Sigmoid colon (tissue), 6 donors: ENCODE measurements at regions not wholly inside any gene's neighbourhood (a gene's known extent, or its start where the extent isn't known, plus 50 kb on each side); places are given as distances from the start of the nearest gene placed in this dataset.
A peak's percentile ranks its signal among the peaks of the same experiment; 100 is the strongest.

ENCODE experiments used
- DNase-seq: peaks from one replicate; pipeline ENCODE4 v3.0.0-alpha.2; 2019
- H3K27ac ChIP-seq, 4 donors: fragments of 200-600 bp; sonication (generic); one replicate each; pipeline ENCODE4 v1.5.1; 2016 to 2019; ENCODE audit warnings: mild to moderate bottlenecking in 1 of 4
- H3K27me3 ChIP-seq, 3 donors: fragments of 200-600 bp; sonication (generic); one replicate each; pipeline ENCODE4 v1.5.1; 2019; ENCODE audit warnings: mild to moderate bottlenecking in 1 of 3
- H3K36me3 ChIP-seq, 4 donors: fragments of 200-600 bp; sonication (generic); one replicate each; pipeline ENCODE4 v1.5.1; 2016 to 2019
- H3K4me1 ChIP-seq, 4 donors: fragments of 200-600 bp; sonication (generic); one replicate each; pipeline ENCODE4 v1.5.1; 2017 to 2019
- H3K4me3 ChIP-seq, 4 donors: fragments of 200-600 bp; sonication (generic); one replicate each; pipeline ENCODE4 v1.5.1; 2017 to 2019; ENCODE audit warnings: mild to moderate bottlenecking in 2 of 4, moderate library complexity in 1 of 4
- H3K9me3 ChIP-seq, 4 donors: fragments of 200-600 bp in 3 of 4; sonication (generic) in 3 of 4; one replicate each; pipeline versions ENCODE4 v1.5.1 to v1.6.1; 2013 to 2019
- EP300 ChIP-seq, 4 donors: sonication (generic); formaldehyde crosslinking; IDR thresholded peaks; one replicate each; pipeline ENCODE4 v1.6.1; 2017; ENCODE audit warnings: antibody characterized with exemption in 4 of 4
- POLR2A ChIP-seq, 2 donors: fragments of 450-650 bp; IDR thresholded peaks; one replicate each; pipeline ENCODE4 v1.6.1; 2016; ENCODE audit warnings: antibody characterized with exemption in 2 of 2, mild to moderate bottlenecking in 2 of 2, moderate library complexity in 2 of 2
- POLR2AphosphoS5 ChIP-seq, 4 donors: sonication (generic); formaldehyde crosslinking; IDR thresholded peaks; one replicate each; pipeline ENCODE4 v1.6.1; 2017; ENCODE audit warnings: antibody characterized with exemption in 4 of 4
- WGBS, 2 donors: extraction: QIAGEN DNeasy Blood & Tissue Kit; methylation state at CpG; one replicate each; pipeline ENCODE4 v1.1.7; 2013; 5-methylcytosine and 5-hydroxymethylcytosine counted together
- intact Hi-C: fragments of 100-400 bp; cut with DNase I; formaldehyde crosslinking; loops from one replicate; pipeline ENCODE4 v1.15.1; 2023
- TF ChIP-seq, protein P1 (sequence below), 4 experiments: fragments of 450-650 bp in 3 of 4; fragments of 200-600 bp in 1 of 4; IDR thresholded peaks; one replicate each; pipeline ENCODE4 v1.5.1; 2016 to 2019; ENCODE audit warnings: antibody characterized with exemption in 4 of 4, mild to moderate bottlenecking in 3 of 4, moderate library complexity in 2 of 4
- donor health status: healthy with polysubstance abuse.
- donor health status: healthy.

DNA sequence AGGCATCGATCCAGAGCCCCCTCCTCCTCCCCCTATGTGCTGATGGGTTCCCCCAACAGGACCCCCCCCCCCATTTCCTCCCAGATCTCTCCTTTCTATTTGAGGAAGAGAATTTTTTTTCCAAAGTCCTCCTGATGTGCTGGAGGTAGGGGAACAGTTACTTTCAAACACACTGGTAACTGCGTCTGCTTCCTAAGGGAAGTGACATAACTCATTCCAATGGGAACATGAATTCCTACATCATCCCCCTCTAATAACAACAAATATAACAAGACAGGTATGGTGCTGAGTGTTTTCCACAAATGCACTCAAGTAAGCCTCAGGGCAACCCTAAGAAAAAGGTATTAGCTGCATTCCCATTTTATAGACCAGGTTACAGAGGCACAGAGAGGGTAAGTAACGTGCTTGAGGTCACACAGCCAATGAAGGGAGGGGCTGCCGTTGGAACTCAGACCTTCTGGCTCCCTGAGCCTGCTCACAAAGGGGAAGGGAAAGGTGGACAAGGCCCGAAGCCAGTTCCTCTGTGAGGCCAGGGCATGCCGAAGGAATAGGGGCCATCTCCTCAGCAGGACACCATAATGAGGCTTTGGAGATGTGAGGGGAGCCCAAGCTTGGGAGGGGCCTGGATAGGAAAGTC is 121.1 kb upstream of the NCOR2 start:
- H3K27ac ChIP-seq = peak overlapping the region; percentile 57 to 93 (median 88)

GRCh38 chr12:124687917-124688316 is 120.5 kb upstream of the NCOR2 start:
- no peaks in the 10 kb centered on the region for H3K27me3 ChIP-seq
- no peaks in the 10 kb centered on the region for H3K36me3 ChIP-seq
- intact Hi-C loops = loop anchor here (5.0 kb wide), 1 partner anchor 69 kb away; no protein-coding TSS in a partner anchor
- TF ChIP-seq POLR2A (IDR thresholded peaks at IDR 0.05) = no peak
- TF ChIP-seq, protein P1, sequence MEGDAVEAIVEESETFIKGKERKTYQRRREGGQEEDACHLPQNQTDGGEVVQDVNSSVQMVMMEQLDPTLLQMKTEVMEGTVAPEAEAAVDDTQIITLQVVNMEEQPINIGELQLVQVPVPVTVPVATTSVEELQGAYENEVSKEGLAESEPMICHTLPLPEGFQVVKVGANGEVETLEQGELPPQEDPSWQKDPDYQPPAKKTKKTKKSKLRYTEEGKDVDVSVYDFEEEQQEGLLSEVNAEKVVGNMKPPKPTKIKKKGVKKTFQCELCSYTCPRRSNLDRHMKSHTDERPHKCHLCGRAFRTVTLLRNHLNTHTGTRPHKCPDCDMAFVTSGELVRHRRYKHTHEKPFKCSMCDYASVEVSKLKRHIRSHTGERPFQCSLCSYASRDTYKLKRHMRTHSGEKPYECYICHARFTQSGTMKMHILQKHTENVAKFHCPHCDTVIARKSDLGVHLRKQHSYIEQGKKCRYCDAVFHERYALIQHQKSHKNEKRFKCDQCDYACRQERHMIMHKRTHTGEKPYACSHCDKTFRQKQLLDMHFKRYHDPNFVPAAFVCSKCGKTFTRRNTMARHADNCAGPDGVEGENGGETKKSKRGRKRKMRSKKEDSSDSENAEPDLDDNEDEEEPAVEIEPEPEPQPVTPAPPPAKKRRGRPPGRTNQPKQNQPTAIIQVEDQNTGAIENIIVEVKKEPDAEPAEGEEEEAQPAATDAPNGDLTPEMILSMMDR (IDR thresholded peaks at IDR 0.05) = no peak
- no peak for DNase-seq
- WGBS, 2 donors = 24 to 69% methylated on average over 11 of the region's 11 CpGs
- H3K9me3 ChIP-seq = peaks cover 0 to 4% (median 0%) of the 10 kb centered on the region in 4 donors
- peaks cover 0 to 55% (median 41%) of the 10 kb centered on the region in 4 donors for H3K4me1 ChIP-seq
- H3K4me3 ChIP-seq = no peak overlapping the region
- peak overlapping the region; percentile 57 to 93 (median 88) for H3K27ac ChIP-seq

More for the DNA sequence above, 121.1 kb upstream of the NCOR2 start:
- 58 to 72% methylated on average over 6 of the region's 6 CpGs for WGBS, 2 donors
- no peak for TF ChIP-seq EP300 (IDR thresholded peaks at IDR 0.05)
- TF ChIP-seq, protein P1 (IDR thresholded peaks at IDR 0.05) = no peak
- no peak for TF ChIP-seq POLR2A (IDR thresholded peaks at IDR 0.05)
- no peak for TF ChIP-seq POLR2AphosphoS5 (IDR thresholded peaks at IDR 0.05)
- intact Hi-C loops = loop anchor here (5.0 kb wide), 1 partner anchor 69 kb away; no protein-coding TSS in a partner anchor
- Histone ChIP-seq H3K27me3 (no peaks in the 10 kb centered on the region), H3K36me3 (no peaks in the 10 kb centered on the region), H3K9me3 (peaks cover 0 to 6% (median 0%) of the 10 kb centered on the region in 4 donors), H3K4me3 (no peak overlapping the region), H3K4me1 (peaks cover 0 to 50% (median 38%) of the 10 kb centered on the region in 4 donors)
- no peak for DNase-seq

- H3K4me1 ChIP-seq = peaks cover 0 to 61% (median 46%) of the 10 kb centered on the region in 4 donors
- WGBS, 2 donors = 65 to 85% methylated on average over 9 of the region's 9 CpGs
These were observed 119.9 kb upstream of the NCOR2 start for GRCh38 chr12:124687174-124687902.

GRCh38 chr12:124686370-124687173 is 119.2 kb upstream of the NCOR2 start:
- H3K4me1 ChIP-seq = peaks cover 0 to 69% (median 53%) of the 10 kb centered on the region in 4 donors

More at GRCh38 chr12:124687174-124687902, 119.9 kb upstream of the NCOR2 start:
- Histone ChIP-seq H3K27me3 (no peaks in the 10 kb centered on the region), H3K4me3 (no peak overlapping the region), H3K9me3 (no peaks in the 10 kb centered on the region), H3K27ac (peak overlapping the region; percentile 57 to 93 (median 88)), H3K36me3 (no peaks in the 10 kb centered on the region)
- TF ChIP-seq, protein P1 (IDR thresholded peaks at IDR 0.05) = no peak
- TF ChIP-seq EP300 (IDR thresholded peaks at IDR 0.05) = no peak
- TF ChIP-seq POLR2AphosphoS5 (IDR thresholded peaks at IDR 0.05) = no peak
- TF ChIP-seq POLR2A (IDR thresholded peaks at IDR 0.05) = no peak
- no peak for DNase-seq
- intact Hi-C loops = loop anchor here (5.0 kb wide), 1 partner anchor 70 kb away; no protein-coding TSS in a partner anchor

More at GRCh38 chr12:124686370-124687173, 119.2 kb upstream of the NCOR2 start:
- Histone ChIP-seq H3K27ac (peak overlapping the region; percentile 87 to 93 (median 88)), H3K36me3 (no peaks in the 10 kb centered on the region), H3K9me3 (no peaks in the 10 kb centered on the region), H3K4me3 (no peak overlapping the region), H3K27me3 (no peaks in the 10 kb centered on the region)
- DNase-seq = no peak
- 86 to 94% methylated on average over 9 of the region's 9 CpGs for WGBS, 2 donors
- intact Hi-C loops = loop anchor here (5.0 kb wide), 1 partner anchor 71 kb away; no protein-coding TSS in a partner anchor
- TF ChIP-seq, protein P1 (IDR thresholded peaks at IDR 0.05) = no peak
- TF ChIP-seq POLR2AphosphoS5 (IDR thresholded peaks at IDR 0.05) = no peak
- no peak for TF ChIP-seq POLR2A (IDR thresholded peaks at IDR 0.05)
- TF ChIP-seq EP300 (IDR thresholded peaks at IDR 0.05) = no peak
